ENCODE measurements at regions not wholly inside any gene's neighbourhood (a gene's known extent, or its start where the extent isn't known, plus 50 kb on each side); places are given as distances from the start of the nearest gene placed in this dataset.

GRCh38 chr9:38315085-38315595 lies 77.4 kb upstream of the ALDH1B1 start:
- intact Hi-C loops (cut with micrococcal nuclease) = no loop called here

GRCh38 chr9:38313421-38313820 lies 79.1 kb upstream of the ALDH1B1 start:
- intact Hi-C loops (cut with micrococcal nuclease) = no loop called here

GRCh38 chr9:38312406-38312805 lies 80.1 kb upstream of the ALDH1B1 start:
- intact Hi-C loops (cut with micrococcal nuclease) = no loop called here

- intact Hi-C loops (cut with micrococcal nuclease) = no loop called here
These were observed 80.9 kb upstream of the ALDH1B1 start for GRCh38 chr9:38311382-38312270.

- intact Hi-C loops (cut with micrococcal nuclease) = no loop called here
These were observed 82.9 kb upstream of the ALDH1B1 start for GRCh38 chr9:38309324-38310195.

- intact Hi-C loops (cut with micrococcal nuclease) = no loop called here
These were observed 84.4 kb upstream of the ALDH1B1 start for GRCh38 chr9:38308136-38308535.

GRCh38 chr9:38306899-38307298 lies 85.6 kb upstream of the ALDH1B1 start:
- intact Hi-C loops (cut with micrococcal nuclease) = no loop called here

GRCh38 chr9:38305582-38305981 lies 86.9 kb upstream of the ALDH1B1 start:
- intact Hi-C loops (cut with micrococcal nuclease) = no loop called here

GRCh38 chr9:38301376-38302106 lies 91.0 kb upstream of the ALDH1B1 start:
- intact Hi-C loops (cut with micrococcal nuclease) = no loop called here

- intact Hi-C loops (cut with micrococcal nuclease) = loop anchor here (2.0 kb wide), 1 partner anchor 29 kb away; no protein-coding TSS in a partner anchor
These were observed 92.6 kb upstream of the ALDH1B1 start for GRCh38 chr9:38299856-38300255.

- intact Hi-C loops (cut with micrococcal nuclease) = loop anchor here (2.0 kb wide), 1 partner anchor 30 kb away; no protein-coding TSS in a partner anchor
These were observed 93.6 kb upstream of the ALDH1B1 start for GRCh38 chr9:38298904-38299303.

GRCh38 chr9:38298503-38298902 lies 94.0 kb upstream of the ALDH1B1 start:
- intact Hi-C loops (cut with micrococcal nuclease) = loop anchor here (2.0 kb wide), 1 partner anchor 30 kb away; no protein-coding TSS in a partner anchor

- intact Hi-C loops (cut with micrococcal nuclease) = no loop called here
These were observed 95.7 kb upstream of the ALDH1B1 start for GRCh38 chr9:38296807-38297206.

- intact Hi-C loops (cut with micrococcal nuclease) = no loop called here
These were observed 96.7 kb upstream of the ALDH1B1 start for GRCh38 chr9:38295764-38296163.

- intact Hi-C loops (cut with micrococcal nuclease) = no loop called here
These were observed 98.1 kb upstream of the ALDH1B1 start for GRCh38 chr9:38294220-38294960.

- intact Hi-C loops (cut with micrococcal nuclease) = no loop called here
These were observed 99.5 kb upstream of the ALDH1B1 start for GRCh38 chr9:38293022-38293421.

- intact Hi-C loops (cut with micrococcal nuclease) = no loop called here
These were observed 100.0 kb upstream of the ALDH1B1 start for GRCh38 chr9:38292480-38292879.

- intact Hi-C loops (cut with micrococcal nuclease) = loop anchor here (10.0 kb wide), 1 partner anchor 55 kb away; no protein-coding TSS in a partner anchor
These were observed 102.6 kb upstream of the ALDH1B1 start for GRCh38 chr9:38289866-38290245.

- intact Hi-C loops (cut with micrococcal nuclease) = loop anchor here (10.0 kb wide), 1 partner anchor 55 kb away; no protein-coding TSS in a partner anchor
These were observed 103.2 kb upstream of the ALDH1B1 start for GRCh38 chr9:38289236-38289865.

- intact Hi-C loops (cut with micrococcal nuclease) = loop anchor here (10.0 kb wide), 1 partner anchor 56 kb away; no protein-coding TSS in a partner anchor
These were observed 104.0 kb upstream of the ALDH1B1 start for GRCh38 chr9:38288502-38288901.
